Upper lobe of left lung (tissue), 4 donors: ENCODE measurements at regions not wholly inside any gene's neighbourhood (a gene's known extent, or its start where the extent isn't known, plus 50 kb on each side); places are given as distances from the start of the nearest gene placed in this dataset.

ENCODE experiments used
- EP300 ChIP-seq, 4 donors: sonication (generic); formaldehyde crosslinking; IDR thresholded peaks; one replicate each; pipeline ENCODE4 v1.5.1; 2017; ENCODE audit warnings: antibody characterized with exemption in 4 of 4, control low read depth in 2 of 4
- POLR2A ChIP-seq, 4 donors: fragments of 450-650 bp; IDR thresholded peaks; one replicate each; pipeline ENCODE4 v1.5.1; 2016 to 2017; ENCODE audit warnings: antibody characterized with exemption in 4 of 4, mild to moderate bottlenecking in 2 of 4
- TF ChIP-seq, protein P1 (sequence below), 6 experiments: fragments of 450-650 bp in 4 of 6; fragments of 200-600 bp in 2 of 6; sonication (generic) in 2 of 6; IDR thresholded peaks; one replicate each; pipeline ENCODE4 v1.5.1; 2016 to 2019; ENCODE audit warnings: antibody characterized with exemption in 6 of 6

DNA sequence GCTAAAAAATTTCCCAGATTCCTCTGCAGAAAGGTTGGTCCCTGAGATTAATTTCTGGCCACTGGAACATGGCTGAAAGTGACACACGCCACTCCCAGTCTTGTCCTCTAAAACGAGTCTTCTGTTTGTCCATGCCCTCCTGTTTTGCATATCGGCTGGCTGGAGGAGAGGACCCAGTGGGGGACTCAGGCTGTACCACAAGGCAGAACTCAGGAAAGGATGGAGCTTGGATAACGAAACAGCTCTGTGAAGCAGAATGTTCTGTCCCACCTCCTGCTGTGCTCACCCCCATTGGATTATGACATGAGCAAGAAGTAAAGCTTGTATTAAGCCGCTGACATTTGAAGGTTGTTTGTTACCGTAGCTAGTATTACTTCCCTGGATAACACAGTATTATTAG is 856.2 kb downstream of the BCL11B start:
- TF ChIP-seq POLR2A (IDR thresholded peaks at IDR 0.05) = no peak
- no peak for TF ChIP-seq EP300 (IDR thresholded peaks at IDR 0.05)
- TF ChIP-seq, protein P1, sequence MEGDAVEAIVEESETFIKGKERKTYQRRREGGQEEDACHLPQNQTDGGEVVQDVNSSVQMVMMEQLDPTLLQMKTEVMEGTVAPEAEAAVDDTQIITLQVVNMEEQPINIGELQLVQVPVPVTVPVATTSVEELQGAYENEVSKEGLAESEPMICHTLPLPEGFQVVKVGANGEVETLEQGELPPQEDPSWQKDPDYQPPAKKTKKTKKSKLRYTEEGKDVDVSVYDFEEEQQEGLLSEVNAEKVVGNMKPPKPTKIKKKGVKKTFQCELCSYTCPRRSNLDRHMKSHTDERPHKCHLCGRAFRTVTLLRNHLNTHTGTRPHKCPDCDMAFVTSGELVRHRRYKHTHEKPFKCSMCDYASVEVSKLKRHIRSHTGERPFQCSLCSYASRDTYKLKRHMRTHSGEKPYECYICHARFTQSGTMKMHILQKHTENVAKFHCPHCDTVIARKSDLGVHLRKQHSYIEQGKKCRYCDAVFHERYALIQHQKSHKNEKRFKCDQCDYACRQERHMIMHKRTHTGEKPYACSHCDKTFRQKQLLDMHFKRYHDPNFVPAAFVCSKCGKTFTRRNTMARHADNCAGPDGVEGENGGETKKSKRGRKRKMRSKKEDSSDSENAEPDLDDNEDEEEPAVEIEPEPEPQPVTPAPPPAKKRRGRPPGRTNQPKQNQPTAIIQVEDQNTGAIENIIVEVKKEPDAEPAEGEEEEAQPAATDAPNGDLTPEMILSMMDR (IDR thresholded peaks at IDR 0.05) = no peak
